Endothelial cell (in vitro differentiated cells): ENCODE measurements at regions not wholly inside any gene's neighbourhood (a gene's known extent, or its start where the extent isn't known, plus 50 kb on each side); places are given as distances from the start of the nearest gene placed in this dataset.

Experiments used
- DNase-seq: peaks from one replicate; pipeline ENCODE4 v3.0.0; 2021; ENCODE audit warnings: low spot score
- H3K27ac Mint-ChIP-seq: one replicate; pipeline ENCODE4 v1.8.0; 2021; ENCODE audit warnings: mixed read lengths, inconsistent platforms; ENCODE audit not compliant: unreplicated experiment
- H3K27me3 Mint-ChIP-seq: one replicate; pipeline ENCODE4 v1.8.0; 2021; ENCODE audit warnings: mild to moderate bottlenecking, moderate library complexity, mixed read lengths, inconsistent platforms; ENCODE audit not compliant: unreplicated experiment
- H3K36me3 Mint-ChIP-seq: one replicate; pipeline ENCODE4 v1.8.0; 2021; ENCODE audit warnings: mild to moderate bottlenecking, low read depth, mixed read lengths, inconsistent platforms; ENCODE audit not compliant: unreplicated experiment
- H3K4me1 Mint-ChIP-seq: one replicate; pipeline ENCODE4 v1.8.0; 2021; ENCODE audit warnings: mild to moderate bottlenecking, mixed read lengths, inconsistent platforms; ENCODE audit not compliant: unreplicated experiment
- H3K4me3 Mint-ChIP-seq: one replicate; pipeline ENCODE4 v1.8.0; 2021; ENCODE audit warnings: mild to moderate bottlenecking, mixed read lengths, inconsistent platforms; ENCODE audit not compliant: unreplicated experiment
- H3K9me3 Mint-ChIP-seq: one replicate; pipeline ENCODE4 v1.8.0; 2021; ENCODE audit warnings: mixed read lengths, inconsistent platforms; ENCODE audit not compliant: unreplicated experiment
- CTCF ChIP-seq: fragments of 200-600 bp; sonication (generic); IDR thresholded peaks from one replicate; pipeline ENCODE4 v1.5.0; 2021; ENCODE audit warnings: antibody characterized with exemption; ENCODE audit not compliant: unreplicated experiment

- no peak overlapping the region for H3K27ac Mint-ChIP-seq
- H3K9me3 Mint-ChIP-seq, result no peaks in the 10 kb centered on the region
- DNase-seq, result no peak
- no peak for TF ChIP-seq CTCF
- H3K27me3 Mint-ChIP-seq, result no peaks in the 10 kb centered on the region
- H3K4me1 Mint-ChIP-seq, result peaks cover 4% of the 10 kb centered on the region
- H3K4me3 Mint-ChIP-seq, result no peak overlapping the region
- no peaks in the 10 kb centered on the region for H3K36me3 Mint-ChIP-seq
Observed at GRCh38 chr12:89838833-89839232, 130.2 kb upstream of the ATP2B1 start.

- Mint-ChIP-seq H3K4me1 (peaks cover 4% of the 10 kb centered on the region), H3K4me3 (no peak overlapping the region), H3K27ac (no peak overlapping the region), H3K36me3 (no peaks in the 10 kb centered on the region), H3K27me3 (no peaks in the 10 kb centered on the region), H3K9me3 (no peaks in the 10 kb centered on the region)
- no peak for TF ChIP-seq CTCF
- DNase-seq, result no peak
Observed at GRCh38 chr12:89836026-89836425, 127.4 kb upstream of the ATP2B1 start.

DNA sequence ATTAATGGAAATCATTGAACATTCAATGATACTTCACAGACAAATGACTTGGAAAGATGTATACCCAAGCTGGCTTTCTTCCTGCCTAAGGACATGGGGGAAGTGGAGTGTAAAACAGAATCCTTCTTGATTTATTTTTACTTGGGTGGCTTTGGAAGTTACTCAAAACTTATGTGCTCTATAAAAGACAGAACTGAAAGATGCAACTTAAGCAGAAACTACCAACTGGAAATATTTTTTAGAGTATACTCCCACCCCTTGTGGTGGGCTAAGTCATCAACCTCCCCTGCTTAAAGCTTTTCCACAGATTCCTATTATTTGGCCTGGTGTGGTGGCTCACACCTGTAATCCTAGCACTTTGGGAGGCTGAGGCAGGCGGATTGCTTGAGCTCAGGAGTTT, 126.0 kb upstream of the ATP2B1 start:
- Mint-ChIP-seq H3K27ac (no peak overlapping the region), H3K27me3 (no peaks in the 10 kb centered on the region), H3K36me3 (no peaks in the 10 kb centered on the region), H3K4me3 (no peak overlapping the region), H3K9me3 (no peaks in the 10 kb centered on the region), H3K4me1 (peaks cover 4% of the 10 kb centered on the region)
- TF ChIP-seq CTCF, result no peak
- no peak for DNase-seq

- no peak overlapping the region for H3K27ac Mint-ChIP-seq
- DNase-seq, result no peak
- no peaks in the 10 kb centered on the region for H3K27me3 Mint-ChIP-seq
- TF ChIP-seq CTCF, result no peak
- H3K36me3 Mint-ChIP-seq, result no peaks in the 10 kb centered on the region
- peaks cover 4% of the 10 kb centered on the region for H3K4me1 Mint-ChIP-seq
- no peak overlapping the region for H3K4me3 Mint-ChIP-seq
- H3K9me3 Mint-ChIP-seq, result no peaks in the 10 kb centered on the region
Observed at GRCh38 chr12:89833337-89834252, 125.0 kb upstream of the ATP2B1 start.

DNA sequence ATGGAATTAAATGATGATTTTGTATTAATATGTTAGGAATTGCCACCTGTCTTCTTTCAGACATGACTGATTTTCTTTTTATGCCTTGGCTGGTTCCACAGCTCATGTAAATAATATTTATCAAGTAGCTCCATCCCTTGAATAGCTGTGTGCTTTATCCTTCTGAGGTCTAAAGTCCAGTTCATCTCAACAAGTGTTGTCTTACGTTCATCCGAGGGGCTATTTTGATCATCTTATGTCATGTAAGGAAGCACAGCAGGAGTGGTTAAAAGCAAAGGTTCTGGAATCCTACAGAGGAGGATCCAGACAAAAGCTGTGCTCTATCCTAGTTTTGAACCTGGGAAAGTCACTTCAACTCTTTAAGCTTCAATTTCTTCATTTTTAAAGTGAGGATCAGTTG, 123.7 kb upstream of the ATP2B1 start:
- no peaks in the 10 kb centered on the region for H3K9me3 Mint-ChIP-seq

More for the DNA sequence above, 123.7 kb upstream of the ATP2B1 start:
- no peak for TF ChIP-seq CTCF
- no peak for DNase-seq
- H3K27me3 Mint-ChIP-seq, result no peaks in the 10 kb centered on the region
- no peak overlapping the region for H3K4me3 Mint-ChIP-seq
- H3K36me3 Mint-ChIP-seq, result no peaks in the 10 kb centered on the region
- H3K4me1 Mint-ChIP-seq, result peaks cover 4% of the 10 kb centered on the region
- H3K27ac Mint-ChIP-seq, result no peak overlapping the region
